ENCODE measurements at regions not wholly inside any gene's neighbourhood (a gene's known extent, or its start where the extent isn't known, plus 50 kb on each side); places are given as distances from the start of the nearest gene placed in this dataset.

DNA sequence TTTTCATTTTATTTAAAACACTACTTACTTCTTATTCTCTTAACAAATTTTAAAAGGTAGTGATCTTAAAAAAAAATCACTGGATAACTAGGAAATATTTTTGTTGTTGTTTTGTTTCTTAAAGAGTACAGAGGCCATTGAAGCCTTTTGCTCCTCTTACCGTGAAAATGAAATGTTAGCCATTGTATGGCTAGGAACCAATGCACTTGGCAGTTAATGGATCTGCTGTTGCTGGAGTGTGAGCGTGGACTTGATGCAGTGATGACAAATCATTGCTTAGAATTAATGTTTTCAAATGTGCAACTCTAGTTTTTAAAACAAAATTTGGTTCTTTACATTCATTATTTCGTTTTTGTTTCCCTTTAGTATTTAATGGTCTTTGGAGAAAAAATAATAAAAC, 162.3 kb downstream of the HAUS1 start:
- Histone ChIP-seq H3K9me2 (replicated peaks; ENCODE audit: insufficient read depth) (no peaks in the 10 kb centered on the region), H4K20me1 (ENCODE audit: insufficient read depth, poor library complexity, severe bottlenecking) (no peaks in the 10 kb centered on the region), H3K27ac (no peak overlapping the region), H3K9me3 (ENCODE audit: low read depth) (no peaks in the 10 kb centered on the region), H2AFZ (no peak overlapping the region), H3K27me3 (no peaks in the 10 kb centered on the region), H3K36me3 (replicated peaks; ENCODE audit: insufficient read depth, low read depth) (no peaks in the 10 kb centered on the region), H3K79me2 (no peaks in the 10 kb centered on the region), H3K4me1 (ENCODE audit: insufficient read depth) (no peaks in the 10 kb centered on the region), H3K4me2 (no peak overlapping the region), H3K4me3 (no peak overlapping the region)
- TF ChIP-seq EZH2phosphoT487 (IDR thresholded peaks at IDR 0.05; ENCODE audit: low read depth, severe bottlenecking, unreplicated experiment) (no peak), EZH2 (IDR thresholded peaks at IDR 0.05; ENCODE audit: borderline replicate concordance) (no peak)
- TF ChIP-seq, protein P1, sequence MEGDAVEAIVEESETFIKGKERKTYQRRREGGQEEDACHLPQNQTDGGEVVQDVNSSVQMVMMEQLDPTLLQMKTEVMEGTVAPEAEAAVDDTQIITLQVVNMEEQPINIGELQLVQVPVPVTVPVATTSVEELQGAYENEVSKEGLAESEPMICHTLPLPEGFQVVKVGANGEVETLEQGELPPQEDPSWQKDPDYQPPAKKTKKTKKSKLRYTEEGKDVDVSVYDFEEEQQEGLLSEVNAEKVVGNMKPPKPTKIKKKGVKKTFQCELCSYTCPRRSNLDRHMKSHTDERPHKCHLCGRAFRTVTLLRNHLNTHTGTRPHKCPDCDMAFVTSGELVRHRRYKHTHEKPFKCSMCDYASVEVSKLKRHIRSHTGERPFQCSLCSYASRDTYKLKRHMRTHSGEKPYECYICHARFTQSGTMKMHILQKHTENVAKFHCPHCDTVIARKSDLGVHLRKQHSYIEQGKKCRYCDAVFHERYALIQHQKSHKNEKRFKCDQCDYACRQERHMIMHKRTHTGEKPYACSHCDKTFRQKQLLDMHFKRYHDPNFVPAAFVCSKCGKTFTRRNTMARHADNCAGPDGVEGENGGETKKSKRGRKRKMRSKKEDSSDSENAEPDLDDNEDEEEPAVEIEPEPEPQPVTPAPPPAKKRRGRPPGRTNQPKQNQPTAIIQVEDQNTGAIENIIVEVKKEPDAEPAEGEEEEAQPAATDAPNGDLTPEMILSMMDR (IDR thresholded peaks at IDR 0.05; ENCODE audit: poor library complexity): no peak
- WGBS (ENCODE audit: low lambda C conversion rate, missing lambda C conversion rate): 83% methylated on average over 3 of the region's 3 CpGs
- no peak for DNase-seq (ENCODE audit: low spot score)

DNA sequence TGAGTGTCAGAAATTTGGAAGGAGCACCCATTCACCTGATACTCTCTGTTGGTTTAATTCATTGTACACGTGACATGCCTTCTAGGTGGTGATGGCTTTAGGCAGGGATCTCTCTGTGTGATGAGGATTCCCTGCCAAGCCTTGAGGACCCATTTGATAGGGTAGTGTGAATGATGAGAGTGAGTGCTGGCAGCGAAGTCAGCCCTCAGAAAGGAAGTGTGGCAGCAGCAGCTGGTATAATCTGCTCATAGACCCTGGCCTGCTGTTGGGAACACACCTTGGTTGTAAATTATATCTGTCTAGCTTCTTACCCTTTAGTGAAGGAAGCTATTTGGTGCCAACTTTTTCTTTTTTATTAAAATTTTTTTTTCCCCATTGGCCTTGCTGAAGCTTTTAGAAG, 164.5 kb downstream of the HAUS1 start:
- H3K9me3 ChIP-seq (ENCODE audit: low read depth): no peaks in the 10 kb centered on the region
- no peak for DNase-seq (ENCODE audit: low spot score)
- H3K79me2 ChIP-seq: no peaks in the 10 kb centered on the region
- no peak overlapping the region for H3K4me2 ChIP-seq
- H3K36me3 ChIP-seq (replicated peaks; ENCODE audit: insufficient read depth, low read depth): no peaks in the 10 kb centered on the region
- H3K27ac ChIP-seq: no peak overlapping the region
- H4K20me1 ChIP-seq (ENCODE audit: insufficient read depth, poor library complexity, severe bottlenecking): no peaks in the 10 kb centered on the region
- no peaks in the 10 kb centered on the region for H3K27me3 ChIP-seq
- H3K4me1 ChIP-seq (ENCODE audit: insufficient read depth): no peaks in the 10 kb centered on the region
- no peak for TF ChIP-seq EZH2 (IDR thresholded peaks at IDR 0.05; ENCODE audit: borderline replicate concordance)
- no peak for TF ChIP-seq EZH2phosphoT487 (IDR thresholded peaks at IDR 0.05; ENCODE audit: low read depth, severe bottlenecking, unreplicated experiment)
- TF ChIP-seq, protein P1 (IDR thresholded peaks at IDR 0.05; ENCODE audit: poor library complexity): no peak
- WGBS (ENCODE audit: low lambda C conversion rate, missing lambda C conversion rate): 100% methylated on average over 2 of the region's 2 CpGs
- no peak overlapping the region for H2AFZ ChIP-seq
- H3K4me3 ChIP-seq: no peak overlapping the region
- H3K9me2 ChIP-seq (replicated peaks; ENCODE audit: insufficient read depth): no peaks in the 10 kb centered on the region

DNA sequence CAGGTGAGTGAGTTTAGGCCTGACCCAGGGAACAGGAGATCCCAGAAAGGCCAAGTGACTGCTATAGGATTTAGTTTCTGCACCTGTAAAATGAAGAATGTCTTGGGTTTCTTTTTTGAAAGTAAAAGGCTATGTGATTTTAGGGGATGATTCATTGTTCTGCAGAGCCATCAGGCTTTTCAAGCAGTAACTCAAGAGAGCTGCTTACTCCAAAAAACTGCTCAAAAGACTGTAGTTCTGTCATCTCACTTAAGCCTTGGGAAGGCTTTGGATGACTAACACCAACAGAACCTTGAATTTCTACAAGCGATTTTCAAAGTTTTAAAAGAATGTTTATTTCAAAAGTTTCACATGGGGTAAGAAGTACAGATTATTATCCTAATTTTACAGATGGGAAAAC, 165.1 kb downstream of the HAUS1 start:
- Histone ChIP-seq H3K36me3 (replicated peaks; ENCODE audit: insufficient read depth, low read depth) (no peaks in the 10 kb centered on the region), H3K9me3 (ENCODE audit: low read depth) (no peaks in the 10 kb centered on the region), H3K79me2 (no peaks in the 10 kb centered on the region), H3K4me1 (ENCODE audit: insufficient read depth) (no peaks in the 10 kb centered on the region), H3K9me2 (replicated peaks; ENCODE audit: insufficient read depth) (no peaks in the 10 kb centered on the region), H3K27ac (no peak overlapping the region), H4K20me1 (ENCODE audit: insufficient read depth, poor library complexity, severe bottlenecking) (no peaks in the 10 kb centered on the region), H3K27me3 (no peaks in the 10 kb centered on the region), H2AFZ (no peak overlapping the region), H3K4me2 (no peak overlapping the region), H3K4me3 (no peak overlapping the region)
- TF ChIP-seq, protein P1 (IDR thresholded peaks at IDR 0.05; ENCODE audit: poor library complexity): no peak
- TF ChIP-seq EZH2phosphoT487 (IDR thresholded peaks at IDR 0.05; ENCODE audit: low read depth, severe bottlenecking, unreplicated experiment) (no peak), EZH2 (IDR thresholded peaks at IDR 0.05; ENCODE audit: borderline replicate concordance) (no peak)
- WGBS (ENCODE audit: low lambda C conversion rate, missing lambda C conversion rate): 95% methylated on average over 1 of the region's 1 CpG
- no peak for DNase-seq (ENCODE audit: low spot score)

DNA sequence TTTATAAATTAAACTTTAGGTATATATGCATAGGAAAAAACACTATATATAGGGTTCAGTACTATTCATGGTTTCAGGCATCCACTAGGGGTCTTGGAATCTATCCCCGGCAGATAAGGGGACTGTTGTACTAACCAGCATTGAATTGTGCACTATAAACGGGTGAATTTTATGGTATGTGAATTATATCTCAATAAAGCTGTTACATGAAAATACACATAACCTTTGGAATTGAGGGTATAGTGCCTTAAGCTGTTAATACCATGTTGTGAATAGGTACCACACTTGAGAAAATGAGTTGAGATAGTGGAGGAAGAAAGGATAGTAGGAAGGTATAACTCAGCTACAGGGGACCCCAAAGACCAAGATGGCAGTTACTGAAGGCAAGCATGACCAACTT, 167.3 kb downstream of the HAUS1 start:
- Histone ChIP-seq H2AFZ (no peak overlapping the region), H3K79me2 (no peaks in the 10 kb centered on the region), H3K9me3 (ENCODE audit: low read depth) (no peaks in the 10 kb centered on the region), H3K27me3 (no peaks in the 10 kb centered on the region), H4K20me1 (ENCODE audit: insufficient read depth, poor library complexity, severe bottlenecking) (no peaks in the 10 kb centered on the region), H3K4me2 (no peak overlapping the region), H3K4me1 (ENCODE audit: insufficient read depth) (no peaks in the 10 kb centered on the region), H3K27ac (no peak overlapping the region), H3K9me2 (replicated peaks; ENCODE audit: insufficient read depth) (no peaks in the 10 kb centered on the region), H3K4me3 (no peak overlapping the region), H3K36me3 (replicated peaks; ENCODE audit: insufficient read depth, low read depth) (no peaks in the 10 kb centered on the region)
- 67% methylated on average over 2 of the region's 2 CpGs for WGBS (ENCODE audit: low lambda C conversion rate, missing lambda C conversion rate)
- TF ChIP-seq EZH2 (IDR thresholded peaks at IDR 0.05; ENCODE audit: borderline replicate concordance): no peak
- TF ChIP-seq, protein P1 (IDR thresholded peaks at IDR 0.05; ENCODE audit: poor library complexity): no peak
- no peak for TF ChIP-seq EZH2phosphoT487 (IDR thresholded peaks at IDR 0.05; ENCODE audit: low read depth, severe bottlenecking, unreplicated experiment)
- no peak for DNase-seq (ENCODE audit: low spot score)

All from hepatocyte (in vitro differentiated cells).